DND-41 (cell line): ENCODE measurements at regions not wholly inside any gene's neighbourhood (a gene's known extent, or its start where the extent isn't known, plus 50 kb on each side); places are given as distances from the start of the nearest gene placed in this dataset.

ENCODE experiments used
- CTCF ChIP-seq: IDR thresholded peaks from 2 replicates; pipeline ENCODE4 v1.5.1; 2012; ENCODE audit warnings: borderline replicate concordance, low read length, moderate library complexity, mild to moderate bottlenecking; ENCODE audit not compliant: poor library complexity, severe bottlenecking; ENCODE audit errors: extremely low read depth
- EZH2 ChIP-seq: IDR thresholded peaks from 3 replicates; pipeline ENCODE4 v1.6.1; 2012; ENCODE audit warnings: borderline replicate concordance, low read depth, mild to moderate bottlenecking, moderate library complexity, low read length, inconsistent platforms; ENCODE audit not compliant: severe bottlenecking

DNA sequence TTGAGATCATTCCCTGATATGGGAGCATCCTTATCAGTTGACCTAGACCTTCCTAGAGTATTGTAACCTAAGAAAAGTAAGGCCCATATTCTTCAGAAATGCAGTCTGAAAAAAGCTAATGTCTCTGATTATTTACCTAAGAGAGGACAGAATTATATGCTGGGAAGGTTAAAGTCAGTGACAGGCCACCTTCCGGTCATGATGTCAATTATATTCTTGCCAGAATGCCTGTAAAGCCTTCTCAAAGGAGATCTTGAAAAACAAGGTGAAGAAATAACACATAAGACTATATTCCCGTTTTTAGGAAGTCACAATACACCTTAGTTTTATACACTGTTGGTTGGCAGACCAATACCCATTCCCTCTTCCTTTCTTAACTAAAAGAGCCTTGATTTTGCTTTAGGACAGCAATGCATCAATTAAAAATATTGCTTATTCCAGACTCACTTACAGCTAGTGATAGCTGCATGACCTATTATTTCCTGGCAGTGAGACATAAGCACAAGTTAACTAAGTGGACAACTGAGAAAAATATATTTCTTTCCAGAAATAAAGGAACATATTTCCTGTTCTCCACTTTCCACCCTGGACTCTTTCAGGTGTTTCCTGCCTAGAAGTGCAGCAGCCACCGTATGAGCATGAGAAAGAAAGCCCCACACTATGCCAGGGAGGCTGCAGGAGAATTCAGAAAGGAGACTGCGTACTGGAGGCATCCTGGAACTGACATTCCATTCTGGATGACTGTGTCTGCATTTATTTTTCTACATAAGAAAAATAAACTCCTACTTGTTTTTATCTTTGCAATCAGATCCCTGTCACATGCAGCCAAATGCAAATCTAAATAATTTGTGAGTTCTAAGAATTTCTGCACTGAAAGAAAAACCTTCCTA, 332.9 kb upstream of the PTBP2 start:
- TF ChIP-seq CTCF (no peak), EZH2 (no peak)
